ENCODE measurements at regions not wholly inside any gene's neighbourhood (a gene's known extent, or its start where the extent isn't known, plus 50 kb on each side); places are given as distances from the start of the nearest gene placed in this dataset.

- Histone ChIP-seq H3K27me3 (no peaks in the 10 kb centered on the region), H3K4me2 (no peak overlapping the region), H3K4me1 (no peaks in the 10 kb centered on the region), H3K9ac (no peak overlapping the region), H3K27ac (no peak overlapping the region), H3F3A (ENCODE audit: low read depth) (no peaks in the 10 kb centered on the region), H3K4me3 (no peak overlapping the region), H4K20me1 (ENCODE audit: low read depth) (no peaks in the 10 kb centered on the region), H3K79me2 (ENCODE audit: low read depth) (no peaks in the 10 kb centered on the region), H2AFZ (replicated peaks) (no peak overlapping the region), H3K9me3 (ENCODE audit: low read depth) (no peaks in the 10 kb centered on the region), H3K36me3 (no peaks in the 10 kb centered on the region)
- Mint-ChIP-seq H3K27ac (no peak overlapping the region), H3K27me3 (ENCODE audit: insufficient read depth, low read depth) (peaks cover 3% of the 10 kb centered on the region), H3K36me3 (no peaks in the 10 kb centered on the region), H3K4me1 (peaks cover 8% of the 10 kb centered on the region), H3K9me3 (peaks cover 1% of the 10 kb centered on the region), H3K4me3 (no peak overlapping the region)
- TF ChIP-seq CTCF (IDR thresholded peaks at IDR 0.05) (no peak), EZH2 (IDR thresholded peaks at IDR 0.05) (no peak), EZH2phosphoT487 (IDR thresholded peaks at IDR 0.05) (no peak)
- DNase-seq (ENCODE audit: low spot score), result no peak
These were observed 217.6 kb upstream of the CNTN1 start for GRCh38 chr12:40474630-40475029.

- no peaks in the 10 kb centered on the region for H3K4me1 ChIP-seq
- H4K20me1 ChIP-seq (ENCODE audit: low read depth), result no peaks in the 10 kb centered on the region
- Mint-ChIP-seq H3K27ac (no peak overlapping the region), H3K4me3 (no peak overlapping the region), H3K4me1 (no peaks in the 10 kb centered on the region), H3K27me3 (ENCODE audit: insufficient read depth, low read depth) (peaks cover 5% of the 10 kb centered on the region), H3K9me3 (no peaks in the 10 kb centered on the region), H3K36me3 (no peaks in the 10 kb centered on the region)
- no peak overlapping the region for H3K27ac ChIP-seq
- no peak for TF ChIP-seq EZH2 (IDR thresholded peaks at IDR 0.05)
- no peak for TF ChIP-seq EZH2phosphoT487 (IDR thresholded peaks at IDR 0.05)
- TF ChIP-seq CTCF (IDR thresholded peaks at IDR 0.05), result no peak
- no peak overlapping the region for H2AFZ ChIP-seq (replicated peaks)
- H3K27me3 ChIP-seq, result no peaks in the 10 kb centered on the region
- no peak overlapping the region for H3K4me2 ChIP-seq
- no peaks in the 10 kb centered on the region for H3K79me2 ChIP-seq (ENCODE audit: low read depth)
- H3K9me3 ChIP-seq (ENCODE audit: low read depth), result no peaks in the 10 kb centered on the region
- H3F3A ChIP-seq (ENCODE audit: low read depth), result no peaks in the 10 kb centered on the region
- H3K4me3 ChIP-seq, result no peak overlapping the region
- no peaks in the 10 kb centered on the region for H3K36me3 ChIP-seq
- H3K9ac ChIP-seq, result no peak overlapping the region
- no peak for DNase-seq (ENCODE audit: low spot score)
These were observed 192.4 kb upstream of the CNTN1 start for GRCh38 chr12:40499856-40500255.

GRCh38 chr12:40502322-40502721, 189.9 kb upstream of the CNTN1 start:
- H3K27me3 Mint-ChIP-seq (ENCODE audit: insufficient read depth, low read depth), result peaks cover 5% of the 10 kb centered on the region
- Histone ChIP-seq H3K4me1 (no peaks in the 10 kb centered on the region), H3K9me3 (ENCODE audit: low read depth) (no peaks in the 10 kb centered on the region), H3F3A (ENCODE audit: low read depth) (no peaks in the 10 kb centered on the region), H3K79me2 (ENCODE audit: low read depth) (no peaks in the 10 kb centered on the region), H4K20me1 (ENCODE audit: low read depth) (no peaks in the 10 kb centered on the region), H2AFZ (replicated peaks) (no peak overlapping the region), H3K27me3 (no peaks in the 10 kb centered on the region), H3K4me2 (no peak overlapping the region), H3K27ac (no peak overlapping the region), H3K4me3 (no peak overlapping the region), H3K9ac (no peak overlapping the region), H3K36me3 (no peaks in the 10 kb centered on the region)
- no peaks in the 10 kb centered on the region for H3K4me1 Mint-ChIP-seq
- no peak for DNase-seq (ENCODE audit: low spot score)
- H3K36me3 Mint-ChIP-seq, result no peaks in the 10 kb centered on the region
- TF ChIP-seq CTCF (IDR thresholded peaks at IDR 0.05), result no peak
- no peak for TF ChIP-seq EZH2 (IDR thresholded peaks at IDR 0.05)
- TF ChIP-seq EZH2phosphoT487 (IDR thresholded peaks at IDR 0.05), result no peak
- no peak overlapping the region for H3K27ac Mint-ChIP-seq
- no peak overlapping the region for H3K4me3 Mint-ChIP-seq
- no peaks in the 10 kb centered on the region for H3K9me3 Mint-ChIP-seq

GRCh38 chr12:40505327-40505726, 186.9 kb upstream of the CNTN1 start:
- Mint-ChIP-seq H3K27me3 (ENCODE audit: insufficient read depth, low read depth) (peaks cover 2% of the 10 kb centered on the region), H3K27ac (no peak overlapping the region)
- no peaks in the 10 kb centered on the region for H3K4me1 ChIP-seq

More at GRCh38 chr12:40505327-40505726, 186.9 kb upstream of the CNTN1 start:
- Histone ChIP-seq H3K4me3 (no peak overlapping the region), H3F3A (ENCODE audit: low read depth) (no peaks in the 10 kb centered on the region), H3K79me2 (ENCODE audit: low read depth) (no peaks in the 10 kb centered on the region), H2AFZ (replicated peaks) (no peak overlapping the region), H3K27ac (no peak overlapping the region), H3K9ac (no peak overlapping the region), H4K20me1 (ENCODE audit: low read depth) (no peaks in the 10 kb centered on the region), H3K36me3 (no peaks in the 10 kb centered on the region), H3K4me2 (no peak overlapping the region), H3K9me3 (ENCODE audit: low read depth) (no peaks in the 10 kb centered on the region), H3K27me3 (no peaks in the 10 kb centered on the region)
- no peaks in the 10 kb centered on the region for H3K36me3 Mint-ChIP-seq
- H3K4me1 Mint-ChIP-seq, result no peaks in the 10 kb centered on the region
- TF ChIP-seq EZH2phosphoT487 (IDR thresholded peaks at IDR 0.05) (no peak), EZH2 (IDR thresholded peaks at IDR 0.05) (no peak), CTCF (IDR thresholded peaks at IDR 0.05) (no peak)
- H3K4me3 Mint-ChIP-seq, result no peak overlapping the region
- no peak for DNase-seq (ENCODE audit: low spot score)
- H3K9me3 Mint-ChIP-seq, result no peaks in the 10 kb centered on the region

Measured in neural progenitor cell (in vitro differentiated cells).